BJ (cell line): ENCODE measurements at regions not wholly inside any gene's neighbourhood (a gene's known extent, or its start where the extent isn't known, plus 50 kb on each side); places are given as distances from the start of the nearest gene placed in this dataset.
"Not testable (repeated sequence)": the region's sequence is repeated elsewhere in the genome, so short reads cannot be mapped to it uniquely, and the experiment has no call there.

Experiments used
- CTCF ChIA-PET: fragments of 350-600 bp; formaldehyde crosslinking; extraction: SDS; loops from one replicate; lab custom pipeline; 2021; ENCODE audit warnings: antibody characterized with exemption, inconsistent platforms; lab: Yijun Ruan, JAX
- POLR2A ChIA-PET: fragments of 300-600 bp; sonication (Branson Sonifier 250); formaldehyde crosslinking; extraction: SDS; loops from one replicate; lab custom pipeline; 2021; ENCODE audit warnings: antibody characterized with exemption; lab: Charles Lee
- DNase-seq: peaks from one replicate; pipeline ENCODE4 v3.0.0-alpha.2; 2011; ENCODE audit warnings: low read depth
- H3K27me3 ChIP-seq: 2 replicates; pipeline ENCODE4 v1.6.0; 2011; ENCODE audit warnings: low read length; ENCODE audit not compliant: control insufficient read depth, insufficient read depth
- H3K36me3 ChIP-seq: 2 replicates; pipeline ENCODE4 v1.5.1; 2011; ENCODE audit warnings: low read length; ENCODE audit not compliant: control insufficient read depth, insufficient read depth
- H3K4me3 ChIP-seq: 2 replicates; pipeline ENCODE4 v1.5.1; 2011; ENCODE audit warnings: low read depth, mild to moderate bottlenecking, control low read depth, low read length
- TF ChIP-seq, protein P1 (sequence below): IDR thresholded peaks from 2 replicates; pipeline ENCODE4 v1.5.1; 2011; ENCODE audit warnings: low read depth, mild to moderate bottlenecking, control low read depth, inconsistent platforms, low read length, moderate library complexity; ENCODE audit not compliant: insufficient read depth

- POLR2A ChIA-PET, H3K4me3 ChIP-seq, H3K36me3 ChIP-seq, DNase-seq, H3K27me3 ChIP-seq: not testable (repeated sequence)
- CTCF ChIA-PET = interaction anchor here (0.6 kb wide), 1 partner anchor 136 kb away, joined by 3 read pairs; no protein-coding TSS in a partner anchor
Observed at GRCh38 chrY:26491507-26491906, 869.6 kb downstream of the CDY1 start.

- CTCF ChIA-PET, POLR2A ChIA-PET: not testable (repeated sequence)
Observed at GRCh38 chrY:26521436-26521835, 899.5 kb downstream of the CDY1 start.

GRCh38 chrY:26555015-26555414 lies 933.1 kb downstream of the CDY1 start:
- Histone ChIP-seq H3K27me3 (no peaks in the 10 kb centered on the region), H3K4me3 (no peak overlapping the region), H3K36me3 (no peaks in the 10 kb centered on the region)
- CTCF ChIA-PET = no interaction called here
- TF ChIP-seq, protein P1, sequence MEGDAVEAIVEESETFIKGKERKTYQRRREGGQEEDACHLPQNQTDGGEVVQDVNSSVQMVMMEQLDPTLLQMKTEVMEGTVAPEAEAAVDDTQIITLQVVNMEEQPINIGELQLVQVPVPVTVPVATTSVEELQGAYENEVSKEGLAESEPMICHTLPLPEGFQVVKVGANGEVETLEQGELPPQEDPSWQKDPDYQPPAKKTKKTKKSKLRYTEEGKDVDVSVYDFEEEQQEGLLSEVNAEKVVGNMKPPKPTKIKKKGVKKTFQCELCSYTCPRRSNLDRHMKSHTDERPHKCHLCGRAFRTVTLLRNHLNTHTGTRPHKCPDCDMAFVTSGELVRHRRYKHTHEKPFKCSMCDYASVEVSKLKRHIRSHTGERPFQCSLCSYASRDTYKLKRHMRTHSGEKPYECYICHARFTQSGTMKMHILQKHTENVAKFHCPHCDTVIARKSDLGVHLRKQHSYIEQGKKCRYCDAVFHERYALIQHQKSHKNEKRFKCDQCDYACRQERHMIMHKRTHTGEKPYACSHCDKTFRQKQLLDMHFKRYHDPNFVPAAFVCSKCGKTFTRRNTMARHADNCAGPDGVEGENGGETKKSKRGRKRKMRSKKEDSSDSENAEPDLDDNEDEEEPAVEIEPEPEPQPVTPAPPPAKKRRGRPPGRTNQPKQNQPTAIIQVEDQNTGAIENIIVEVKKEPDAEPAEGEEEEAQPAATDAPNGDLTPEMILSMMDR = no peak
- DNase-seq = no peak
- POLR2A ChIA-PET = no interaction called here

More at GRCh38 chrY:26521436-26521835, 899.5 kb downstream of the CDY1 start:
- not testable (repeated sequence) for DNase-seq, H3K36me3 ChIP-seq, H3K27me3 ChIP-seq, H3K4me3 ChIP-seq

DNA sequence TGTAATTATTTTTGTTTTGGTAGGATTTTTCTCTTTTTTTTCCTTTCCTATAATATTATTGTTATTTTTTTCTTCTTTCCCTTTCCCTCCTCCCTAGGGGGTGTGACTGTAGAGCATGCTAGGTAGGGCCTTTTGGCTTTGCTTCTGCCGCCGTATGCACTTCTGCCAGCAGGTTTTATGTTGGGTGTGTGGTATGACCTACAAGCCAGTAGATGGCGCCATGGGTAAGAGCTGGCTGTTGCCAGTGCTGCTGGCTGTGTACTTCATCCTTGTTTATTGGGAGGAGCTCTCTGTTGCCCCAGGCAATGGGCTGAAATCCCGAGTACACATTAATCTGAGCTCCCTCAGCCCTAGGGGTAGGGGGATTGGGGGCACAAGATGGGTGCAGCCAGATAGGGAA lies 941.1 kb downstream of the CDY1 start:
- CTCF ChIA-PET, POLR2A ChIA-PET: not testable (repeated sequence)

More for the DNA sequence above, 941.1 kb downstream of the CDY1 start:
- not testable (repeated sequence) for H3K27me3 ChIP-seq, H3K36me3 ChIP-seq, H3K4me3 ChIP-seq, DNase-seq
